GM12891 (cell line): ENCODE measurements at regions not wholly inside any gene's neighbourhood (a gene's known extent, or its start where the extent isn't known, plus 50 kb on each side); places are given as distances from the start of the nearest gene placed in this dataset.

Experiments used
- DNase-seq: peaks from one replicate; pipeline ENCODE4 v3.0.0; 2011; ENCODE audit warnings: low spot score; ENCODE audit not compliant: insufficient read length
- FAIRE-seq: peaks from 2 replicates; lab custom pipeline; 2011; peaks lifted over from hg19 to GRCh38; lab: Jason Lieb, UNC
- PAX5 ChIP-seq: IDR thresholded peaks from 2 replicates; pipeline ENCODE4 v1.6.1; 2011; ENCODE audit warnings: low read length, moderate library complexity, mild to moderate bottlenecking; ENCODE audit not compliant: insufficient read depth, severe bottlenecking
- POLR2A ChIP-seq: IDR thresholded peaks from 2 replicates; pipeline ENCODE4 v1.6.1; 2011; ENCODE audit warnings: low read depth, low read length, control low read depth
- POLR2AphosphoS5 ChIP-seq: IDR thresholded peaks from 2 replicates; pipeline ENCODE4 v1.6.1; 2011; ENCODE audit warnings: low read depth, low read length, control low read depth
- POU2F2 ChIP-seq: IDR thresholded peaks from 2 replicates; pipeline ENCODE4 v1.6.1; 2011; ENCODE audit warnings: low read depth, mild to moderate bottlenecking, control low read depth, low read length, moderate library complexity
- SPI1 ChIP-seq: IDR thresholded peaks from 2 replicates; pipeline ENCODE4 v1.6.1; 2011; ENCODE audit warnings: low read depth, low read length, control low read depth
- TAF1 ChIP-seq: IDR thresholded peaks from 2 replicates; pipeline ENCODE4 v1.6.1; 2011; ENCODE audit warnings: low read depth, low read length, control low read depth

DNA sequence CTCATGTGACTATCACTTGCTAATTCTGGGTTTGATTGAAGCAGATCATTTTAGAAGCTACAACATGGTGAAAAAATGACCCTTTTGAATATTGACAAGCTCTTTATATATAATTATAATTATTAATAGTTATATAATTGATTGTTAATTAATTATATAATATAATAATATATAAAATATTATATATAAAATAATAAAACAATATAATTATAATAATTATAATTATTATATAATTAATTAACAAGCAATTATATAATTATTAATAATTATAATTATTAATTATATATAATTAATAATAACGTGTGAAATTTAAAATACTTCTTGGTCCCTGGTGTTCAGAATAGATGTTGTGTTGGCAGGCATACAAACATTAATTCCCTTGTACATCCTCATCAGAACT lies 404.1 kb upstream of the CDH19 start:
- no peak for FAIRE-seq
- DNase-seq = no peak
- TF ChIP-seq SPI1 (no peak), POU2F2 (no peak), POLR2AphosphoS5 (no peak)

DNA sequence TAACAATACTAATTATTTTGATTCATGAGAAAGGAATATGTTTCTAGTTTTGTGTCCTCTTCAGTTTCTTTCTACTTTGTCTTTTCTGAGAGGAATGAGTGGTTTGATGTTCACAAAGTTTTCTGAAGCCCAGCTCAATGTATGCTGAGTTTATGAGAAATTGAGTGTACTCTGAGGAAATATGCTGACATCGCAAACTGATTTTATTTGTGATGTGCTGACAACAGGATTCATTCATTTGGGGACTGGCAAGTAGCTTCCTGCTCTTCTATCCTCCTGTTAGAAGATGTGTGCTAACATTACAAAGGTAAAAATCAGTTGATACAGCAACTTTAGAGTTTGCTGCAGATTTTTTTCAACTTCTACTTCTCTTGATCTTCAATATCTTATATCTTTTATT lies 403.2 kb upstream of the CDH19 start:
- TF ChIP-seq POLR2AphosphoS5 = no peak
- DNase-seq = no peak
- no peak for FAIRE-seq

GRCh38 chr18:67001052-67001451 lies 397.2 kb upstream of the CDH19 start:
- TF ChIP-seq POLR2AphosphoS5 (no peak), TAF1 (no peak), POU2F2 (no peak), SPI1 (no peak), POLR2A (no peak), PAX5 (no peak)
- FAIRE-seq = no peak
- no peak for DNase-seq

GRCh38 chr18:66999003-66999402 lies 395.1 kb upstream of the CDH19 start:
- DNase-seq (no peak), FAIRE-seq (no peak)
- no peak for TF ChIP-seq POLR2A
- TF ChIP-seq POU2F2 = no peak
- TF ChIP-seq SPI1 = no peak
- TF ChIP-seq TAF1 = no peak
- TF ChIP-seq POLR2AphosphoS5 = no peak
- no peak for TF ChIP-seq PAX5

GRCh38 chr18:66995270-66995669 lies 391.4 kb upstream of the CDH19 start:
- FAIRE-seq (no peak), DNase-seq (no peak)
- no peak for TF ChIP-seq TAF1
- TF ChIP-seq POLR2AphosphoS5 = no peak
- no peak for TF ChIP-seq PAX5
- no peak for TF ChIP-seq SPI1
- TF ChIP-seq POLR2A = no peak
- no peak for TF ChIP-seq POU2F2

- DNase-seq (no peak), FAIRE-seq (no peak)
- no peak for TF ChIP-seq POU2F2
- TF ChIP-seq POLR2A = no peak
- no peak for TF ChIP-seq TAF1
- no peak for TF ChIP-seq POLR2AphosphoS5
- no peak for TF ChIP-seq SPI1
- no peak for TF ChIP-seq PAX5
Observed at GRCh38 chr18:66994790-66995189, 390.9 kb upstream of the CDH19 start.

DNA sequence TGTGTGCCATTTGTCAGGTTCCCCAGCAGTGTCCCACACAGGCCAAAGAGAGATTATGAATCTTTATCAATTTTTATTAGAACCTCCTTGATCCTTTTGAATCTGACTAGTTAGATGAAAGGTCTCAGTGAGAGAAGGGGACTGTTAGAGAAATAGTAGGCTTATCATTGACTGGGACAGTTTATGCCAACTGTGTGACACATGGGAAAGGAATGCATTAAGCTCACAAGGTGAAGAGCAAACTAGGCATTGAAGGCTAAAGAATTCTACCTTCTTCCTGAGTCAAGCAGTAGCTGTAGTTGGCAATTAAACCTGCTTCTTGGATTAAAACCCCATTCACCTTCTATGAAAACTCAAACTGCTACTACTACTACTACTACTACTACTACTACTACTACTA lies 389.6 kb upstream of the CDH19 start:
- DNase-seq (no peak), FAIRE-seq (no peak)
- no peak for TF ChIP-seq PAX5
- TF ChIP-seq POU2F2 = no peak
- no peak for TF ChIP-seq SPI1
- no peak for TF ChIP-seq POLR2AphosphoS5
- no peak for TF ChIP-seq POLR2A
- TF ChIP-seq TAF1 = no peak

- DNase-seq = no peak
- FAIRE-seq = no peak
- no peak for TF ChIP-seq SPI1
- no peak for TF ChIP-seq POLR2AphosphoS5
- no peak for TF ChIP-seq POU2F2
- TF ChIP-seq TAF1 = no peak
- no peak for TF ChIP-seq PAX5
- TF ChIP-seq POLR2A = no peak
Observed at GRCh38 chr18:66990909-66991308, 387.0 kb upstream of the CDH19 start.

GRCh38 chr18:66979009-66979408 lies 375.1 kb upstream of the CDH19 start:
- FAIRE-seq (no peak), DNase-seq (no peak)
- TF ChIP-seq PAX5 (no peak), POLR2A (no peak), POU2F2 (no peak), POLR2AphosphoS5 (no peak), TAF1 (no peak), SPI1 (no peak)

DNA sequence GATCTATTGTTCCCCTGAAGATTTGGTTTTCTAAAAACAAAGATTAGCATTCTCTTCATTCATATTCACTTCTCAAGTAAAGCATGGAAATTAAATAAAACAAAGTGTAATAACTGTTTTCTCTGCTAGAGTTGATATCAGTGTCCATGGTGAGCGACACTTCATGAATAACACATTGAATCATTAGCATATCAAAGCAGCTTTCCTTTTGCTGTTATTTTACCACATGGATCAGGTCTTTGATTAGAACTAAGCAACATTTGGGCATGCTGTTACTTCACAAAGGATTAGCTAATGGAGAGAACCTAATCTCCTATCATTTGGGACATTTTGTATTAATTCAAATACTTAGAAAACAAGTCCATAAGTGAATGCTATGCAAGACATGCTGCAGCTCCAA lies 368.8 kb upstream of the CDH19 start:
- FAIRE-seq (no peak), DNase-seq (no peak)
- TF ChIP-seq TAF1 = no peak
- no peak for TF ChIP-seq SPI1
- no peak for TF ChIP-seq POLR2AphosphoS5
- TF ChIP-seq POU2F2 = no peak
- TF ChIP-seq POLR2A = no peak
- TF ChIP-seq PAX5 = no peak
